HFF-Myc (cell line): ENCODE measurements at regions not wholly inside any gene's neighbourhood (a gene's known extent, or its start where the extent isn't known, plus 50 kb on each side); places are given as distances from the start of the nearest gene placed in this dataset.

Experiments used
- DNase-seq: peaks from one replicate; pipeline ENCODE4 v3.0.0-alpha.2; 2011; ENCODE audit warnings: low read depth; ENCODE audit errors: extremely low read depth
- H3K4me3 ChIP-seq: replicated peaks from 2 replicates; pipeline ENCODE4 v1.5.1; 2011; ENCODE audit warnings: low read depth, mild to moderate bottlenecking, control low read depth, low read length
- TF ChIP-seq, protein P1 (sequence below): IDR thresholded peaks from 2 replicates; pipeline ENCODE4 v1.5.1; 2012; ENCODE audit warnings: mild to moderate bottlenecking, low read depth, low read length, control low read depth; ENCODE audit errors: missing control alignments

GRCh38 chr13:101003566-101003965 is 329.0 kb upstream of the TMTC4 start:
- TF ChIP-seq, protein P1, sequence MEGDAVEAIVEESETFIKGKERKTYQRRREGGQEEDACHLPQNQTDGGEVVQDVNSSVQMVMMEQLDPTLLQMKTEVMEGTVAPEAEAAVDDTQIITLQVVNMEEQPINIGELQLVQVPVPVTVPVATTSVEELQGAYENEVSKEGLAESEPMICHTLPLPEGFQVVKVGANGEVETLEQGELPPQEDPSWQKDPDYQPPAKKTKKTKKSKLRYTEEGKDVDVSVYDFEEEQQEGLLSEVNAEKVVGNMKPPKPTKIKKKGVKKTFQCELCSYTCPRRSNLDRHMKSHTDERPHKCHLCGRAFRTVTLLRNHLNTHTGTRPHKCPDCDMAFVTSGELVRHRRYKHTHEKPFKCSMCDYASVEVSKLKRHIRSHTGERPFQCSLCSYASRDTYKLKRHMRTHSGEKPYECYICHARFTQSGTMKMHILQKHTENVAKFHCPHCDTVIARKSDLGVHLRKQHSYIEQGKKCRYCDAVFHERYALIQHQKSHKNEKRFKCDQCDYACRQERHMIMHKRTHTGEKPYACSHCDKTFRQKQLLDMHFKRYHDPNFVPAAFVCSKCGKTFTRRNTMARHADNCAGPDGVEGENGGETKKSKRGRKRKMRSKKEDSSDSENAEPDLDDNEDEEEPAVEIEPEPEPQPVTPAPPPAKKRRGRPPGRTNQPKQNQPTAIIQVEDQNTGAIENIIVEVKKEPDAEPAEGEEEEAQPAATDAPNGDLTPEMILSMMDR: no peak
- DNase-seq: no peak
- no peak overlapping the region for H3K4me3 ChIP-seq

DNA sequence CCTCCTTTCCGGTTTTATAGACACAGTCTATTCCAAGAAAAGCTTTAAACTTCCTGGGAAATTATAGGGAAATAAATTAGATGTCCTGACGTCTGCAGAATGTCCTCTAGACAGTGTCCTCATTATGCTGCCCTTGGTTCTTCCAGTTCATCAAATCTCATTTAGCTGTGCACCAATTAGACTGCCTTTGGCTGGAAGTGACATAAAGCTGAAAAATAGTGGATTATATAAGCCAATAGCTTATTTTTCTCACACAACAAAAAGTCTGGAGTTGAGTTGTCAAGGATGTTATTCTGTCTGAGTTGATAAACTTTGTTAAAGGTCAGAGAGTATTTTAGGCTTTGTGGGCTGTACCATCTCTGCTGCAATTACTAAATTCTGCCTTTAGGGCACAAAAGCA is 314.8 kb upstream of the TMTC4 start:
- TF ChIP-seq, protein P1: no peak
- no peak overlapping the region for H3K4me3 ChIP-seq
- no peak for DNase-seq

GRCh38 chr13:100988921-100989320 is 314.3 kb upstream of the TMTC4 start:
- no peak overlapping the region for H3K4me3 ChIP-seq
- no peak for DNase-seq
- TF ChIP-seq, protein P1: no peak

- DNase-seq: no peak
- TF ChIP-seq, protein P1: no peak
Measured at GRCh38 chr13:100987948-100988347, 313.4 kb upstream of the TMTC4 start.

DNA sequence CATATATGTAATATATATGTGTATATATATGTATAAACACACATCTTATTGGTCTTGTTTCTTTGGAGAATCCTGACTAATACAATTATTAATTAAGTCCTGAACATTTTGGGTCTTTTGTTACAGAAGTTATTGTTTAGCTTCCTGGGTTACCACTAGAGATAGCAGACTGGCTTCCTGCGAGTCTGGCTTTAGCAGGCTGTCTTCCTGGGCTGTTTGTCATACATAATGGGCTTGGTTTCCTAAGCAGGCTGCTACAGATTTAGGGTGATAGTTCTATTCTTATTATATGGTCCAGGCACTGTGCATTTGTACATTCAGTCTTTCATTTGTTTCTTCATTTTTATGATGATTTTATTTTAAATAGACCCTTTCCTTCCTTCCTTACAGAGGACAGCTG is 312.0 kb upstream of the TMTC4 start:
- no peak for DNase-seq
- TF ChIP-seq, protein P1: no peak
- no peak overlapping the region for H3K4me3 ChIP-seq

More at GRCh38 chr13:100987948-100988347, 313.4 kb upstream of the TMTC4 start:
- H3K4me3 ChIP-seq: no peak overlapping the region

GRCh38 chr13:100984085-100984705 is 309.6 kb upstream of the TMTC4 start:
- no peak overlapping the region for H3K4me3 ChIP-seq
- TF ChIP-seq, protein P1: no peak
- no peak for DNase-seq

DNA sequence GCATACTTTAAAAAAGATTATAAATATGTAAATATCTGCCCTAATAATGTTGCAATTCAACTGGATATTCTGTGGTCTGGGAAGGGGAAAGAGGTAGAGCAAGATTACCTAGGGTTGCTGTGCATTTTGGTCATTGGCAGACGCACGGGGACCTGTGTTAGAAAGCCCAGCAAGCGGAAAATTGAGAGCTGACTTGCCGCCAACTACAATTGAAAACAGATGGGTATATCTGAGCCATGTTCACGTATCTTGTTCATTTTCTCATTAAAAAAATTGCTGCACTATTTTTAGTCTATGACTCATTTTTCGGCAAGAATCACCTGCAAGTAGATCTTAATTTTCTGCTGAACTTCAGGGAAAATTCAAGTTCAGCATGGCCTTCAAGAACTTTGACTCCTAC is 308.5 kb upstream of the TMTC4 start:
- TF ChIP-seq, protein P1: no peak
- DNase-seq: no peak
- no peak overlapping the region for H3K4me3 ChIP-seq
